Gastrocnemius medialis (tissue), 4 donors: ENCODE measurements at regions not wholly inside any gene's neighbourhood (a gene's known extent, or its start where the extent isn't known, plus 50 kb on each side); places are given as distances from the start of the nearest gene placed in this dataset.

ENCODE experiments used
- ATAC-seq, 2 donors: fragments of 150-250 bp; one replicate each; pipeline ENCODE4 v1.9.1; 2016
- DNase-seq, 2 donors: peaks; one replicate each; pipeline ENCODE4 v3.0.0-alpha.2; 2019
- H3K27ac ChIP-seq, 4 donors: fragments of 200-600 bp; sonication (generic); 1 replicate in 1 of 4; 2 replicates in 3 of 4; pipeline ENCODE4 v1.5.1; 2016 to 2018; ENCODE audit warnings: mild to moderate bottlenecking in 2 of 4, moderate library complexity in 1 of 4
- H3K27me3 ChIP-seq, 3 donors: fragments of 200-600 bp; sonication (generic) in 2 of 3; 1 replicate in 1 of 3; 2 replicates in 2 of 3; pipeline versions ENCODE4 v1.5.1 to v1.6.0; 2016 to 2019; ENCODE audit warnings: mild to moderate bottlenecking in 1 of 3, moderate library complexity in 1 of 3
- H3K36me3 ChIP-seq, 2 donors: fragments of 200-600 bp; sonication (generic) in 1 of 2; one replicate each; pipeline ENCODE4 v1.5.1; 2017 to 2018
- H3K4me1 ChIP-seq, 2 donors: fragments of 200-600 bp; sonication (generic) in 1 of 2; one replicate each; pipeline ENCODE4 v1.5.1; 2016 to 2017; ENCODE audit warnings: mild to moderate bottlenecking in 2 of 2
- H3K4me3 ChIP-seq, 4 donors: fragments of 200-600 bp; sonication (generic) in 3 of 4; 1 replicate in 1 of 4; 2 replicates in 3 of 4; pipeline ENCODE4 v1.5.1; 2016 to 2019; ENCODE audit warnings: mild to moderate bottlenecking in 2 of 4
- H3K9me3 ChIP-seq, 3 donors: fragments of 200-600 bp; sonication (generic) in 2 of 3; 1 replicate in 1 of 3; 2 replicates in 2 of 3; pipeline ENCODE4 v1.5.1; 2016 to 2019
- CTCF ChIP-seq, 5 experiments: fragments of 450-650 bp in 3 of 5; fragments of 200-600 bp in 2 of 5; sonication (generic) in 2 of 5; IDR thresholded peaks in 4 of 5; conservative IDR thresholded peaks in 1 of 5; 1 replicate in 4 of 5; 2 replicates in 1 of 5; pipeline ENCODE4 v1.5.1; 2016 to 2019; ENCODE audit warnings: antibody characterized with exemption in 5 of 5, mild to moderate bottlenecking in 3 of 5, moderate library complexity in 3 of 5
- POLR2A ChIP-seq, 2 donors: fragments of 450-650 bp; IDR thresholded peaks; one replicate each; pipeline ENCODE4 v1.6.1; 2017; ENCODE audit warnings: antibody characterized with exemption in 2 of 2, mild to moderate bottlenecking in 2 of 2, moderate library complexity in 2 of 2
- in situ Hi-C, 4 donors: fragments of 200-750 bp; cut with MboI; loops; one replicate each; pipeline versions ENCODE4 v1.15.0 to v1.8.0; 2017; ENCODE audit warnings: low sequenced_read_pairs in 4 of 4
- intact Hi-C: fragments of 100-400 bp; cut with DNase I; formaldehyde crosslinking; loops from one replicate; pipeline ENCODE4 v1.15.1; 2023; ENCODE audit warnings: low total_unique reads

GRCh38 chr3:81105206-81105605 is 656.2 kb downstream of the GBE1 start:
- in situ Hi-C loops = no loop called here
- TF ChIP-seq POLR2A (IDR thresholded peaks at IDR 0.05) (no peak), CTCF (IDR thresholded peaks at IDR 0.05 in 4 of 5, conservative IDR thresholded peaks at IDR 0.05 in 1 of 5) (no peak)
- H3K4me1 ChIP-seq = no peaks in the 10 kb centered on the region

GRCh38 chr3:81097889-81098288 is 663.6 kb downstream of the GBE1 start:
- Histone ChIP-seq H3K27ac (no peak overlapping the region), H3K4me1 (no peaks in the 10 kb centered on the region), H3K9me3 (no peaks in the 10 kb centered on the region), H3K27me3 (no peaks in the 10 kb centered on the region), H3K36me3 (no peaks in the 10 kb centered on the region), H3K4me3 (no peak overlapping the region)
- intact Hi-C loops = no loop called here
- no peak for ATAC-seq
- no peak for TF ChIP-seq POLR2A (IDR thresholded peaks at IDR 0.05)
- no peak for TF ChIP-seq CTCF (IDR thresholded peaks at IDR 0.05 in 4 of 5, conservative IDR thresholded peaks at IDR 0.05 in 1 of 5)
- DNase-seq = no peak
- in situ Hi-C loops = no loop called here

More at GRCh38 chr3:81105206-81105605, 656.2 kb downstream of the GBE1 start:
- H3K36me3 ChIP-seq = no peaks in the 10 kb centered on the region
- ATAC-seq = no peak
- intact Hi-C loops = no loop called here
- no peak overlapping the region for H3K27ac ChIP-seq
- H3K4me3 ChIP-seq = no peak overlapping the region
- DNase-seq = no peak
- no peaks in the 10 kb centered on the region for H3K27me3 ChIP-seq
- H3K9me3 ChIP-seq = no peaks in the 10 kb centered on the region

GRCh38 chr3:81095956-81096355 is 665.5 kb downstream of the GBE1 start:
- DNase-seq = no peak
- no peaks in the 10 kb centered on the region for H3K36me3 ChIP-seq
- H3K4me1 ChIP-seq = no peaks in the 10 kb centered on the region
- in situ Hi-C loops (no loop called here), intact Hi-C loops (no loop called here)
- H3K27ac ChIP-seq = no peak overlapping the region
- no peak for ATAC-seq
- H3K9me3 ChIP-seq = no peaks in the 10 kb centered on the region
- TF ChIP-seq POLR2A (IDR thresholded peaks at IDR 0.05) = no peak
- H3K4me3 ChIP-seq = no peak overlapping the region
- no peaks in the 10 kb centered on the region for H3K27me3 ChIP-seq

GRCh38 chr3:81094986-81095385 is 666.5 kb downstream of the GBE1 start:
- no peaks in the 10 kb centered on the region for H3K36me3 ChIP-seq
- in situ Hi-C loops (no loop called here), intact Hi-C loops (no loop called here)
- H3K4me3 ChIP-seq = no peak overlapping the region
- H3K9me3 ChIP-seq = no peaks in the 10 kb centered on the region
- no peaks in the 10 kb centered on the region for H3K27me3 ChIP-seq
- no peaks in the 10 kb centered on the region for H3K4me1 ChIP-seq
- H3K27ac ChIP-seq = no peak overlapping the region
- ATAC-seq = no peak
- TF ChIP-seq CTCF (IDR thresholded peaks at IDR 0.05 in 4 of 5, conservative IDR thresholded peaks at IDR 0.05 in 1 of 5) (no peak), POLR2A (IDR thresholded peaks at IDR 0.05) (no peak)
- DNase-seq = no peak

GRCh38 chr3:81087607-81088006 is 673.8 kb downstream of the GBE1 start:
- DNase-seq = no peak
- Histone ChIP-seq H3K27me3 (no peaks in the 10 kb centered on the region), H3K4me1 (no peaks in the 10 kb centered on the region), H3K36me3 (no peaks in the 10 kb centered on the region), H3K9me3 (no peaks in the 10 kb centered on the region), H3K4me3 (no peak overlapping the region), H3K27ac (no peak overlapping the region)
- intact Hi-C loops = no loop called here
- in situ Hi-C loops = no loop called here
- TF ChIP-seq POLR2A (IDR thresholded peaks at IDR 0.05) (no peak), CTCF (IDR thresholded peaks at IDR 0.05 in 4 of 5, conservative IDR thresholded peaks at IDR 0.05 in 1 of 5) (no peak)
- ATAC-seq = no peak
